ENCODE measurements at regions not wholly inside any gene's neighbourhood (a gene's known extent, or its start where the extent isn't known, plus 50 kb on each side); places are given as distances from the start of the nearest gene placed in this dataset.

- no peak for TF ChIP-seq POLR2A (IDR thresholded peaks at IDR 0.05; ENCODE audit: low read length)
- TF ChIP-seq GATA1 (IDR thresholded peaks at IDR 0.05; ENCODE audit: low read depth, low read length), result no peak
Observed at GRCh38 chr12:115868624-115869023, 408.9 kb downstream of the MED13L start.

Measured in erythroblast (primary cell).